Immature natural killer cell (primary cell): ENCODE measurements at regions not wholly inside any gene's neighbourhood (a gene's known extent, or its start where the extent isn't known, plus 50 kb on each side); places are given as distances from the start of the nearest gene placed in this dataset.
"Not testable (repeated sequence)": the region's sequence is repeated elsewhere in the genome, so short reads cannot be mapped to it uniquely, and the experiment has no call there.

Experiments
- DNase-seq, 3 donors: peaks; one replicate each; pipeline ENCODE4 v3.0.0; 2022; ENCODE audit warnings: mixed read lengths in 1 of 3
- H3K27ac Mint-ChIP-seq, 6 donors: one replicate each; pipeline ENCODE4 v1.8.0; 2020; ENCODE audit warnings: mixed read lengths in 6 of 6, mild to moderate bottlenecking in 5 of 6, inconsistent platforms in 4 of 6, moderate library complexity in 3 of 6
- H3K27me3 Mint-ChIP-seq, 3 donors: one replicate each; pipeline ENCODE4 v1.8.0; 2020 to 2021; ENCODE audit warnings: low read depth in 3 of 3, mild to moderate bottlenecking in 3 of 3, mixed read lengths in 3 of 3, moderate library complexity in 3 of 3, inconsistent platforms in 1 of 3
- H3K36me3 Mint-ChIP-seq, 3 donors: one replicate each; pipeline ENCODE4 v1.8.0; 2020; ENCODE audit warnings: mixed read lengths in 3 of 3, inconsistent platforms in 2 of 3, mild to moderate bottlenecking in 2 of 3
- H3K4me1 Mint-ChIP-seq, 2 donors: one replicate each; pipeline ENCODE4 v1.8.0; 2020; ENCODE audit warnings: inconsistent platforms in 2 of 2, mild to moderate bottlenecking in 2 of 2, mixed read lengths in 2 of 2, moderate library complexity in 1 of 2
- H3K4me3 Mint-ChIP-seq, 5 donors: one replicate each; pipeline ENCODE4 v1.8.0; 2020; ENCODE audit warnings: mild to moderate bottlenecking in 5 of 5, mixed read lengths in 5 of 5, inconsistent platforms in 3 of 5, moderate library complexity in 3 of 5
- H3K9me3 Mint-ChIP-seq, 6 donors: one replicate each; pipeline ENCODE4 v1.8.0; 2020; ENCODE audit warnings: mild to moderate bottlenecking in 6 of 6, mixed read lengths in 6 of 6, inconsistent platforms in 4 of 6, moderate library complexity in 3 of 6

GRCh38 chr10:29828440-29828894, 193.7 kb upstream of the SVIL start:
- Mint-ChIP-seq H3K4me1 (no peaks in the 10 kb centered on the region), H3K9me3 (peaks cover 0 to 4% (median 0%) of the 10 kb centered on the region in 6 donors), H3K27me3 (peaks cover 0 to 3% (median 0%) of the 10 kb centered on the region in 3 donors), H3K4me3 (no peak overlapping the region), H3K36me3 (no peaks in the 10 kb centered on the region), H3K27ac (no peak overlapping the region)
- no peak for DNase-seq

GRCh38 chr10:29827512-29827911, 192.7 kb upstream of the SVIL start:
- Mint-ChIP-seq H3K36me3 (no peaks in the 10 kb centered on the region), H3K9me3 (peaks cover 0 to 4% (median 0%) of the 10 kb centered on the region in 6 donors), H3K27ac (no peak overlapping the region), H3K4me1 (no peaks in the 10 kb centered on the region), H3K4me3 (no peak overlapping the region), H3K27me3 (peaks cover 0 to 6% (median 0%) of the 10 kb centered on the region in 3 donors)
- DNase-seq: no peak

GRCh38 chr10:29826801-29827450, 192.2 kb upstream of the SVIL start:
- DNase-seq: no peak
- Mint-ChIP-seq H3K4me3 (no peak overlapping the region), H3K27ac (no peak overlapping the region), H3K27me3 (peaks cover 0 to 11% (median 0%) of the 10 kb centered on the region in 3 donors), H3K36me3 (no peaks in the 10 kb centered on the region), H3K4me1 (no peaks in the 10 kb centered on the region), H3K9me3 (peaks cover 0 to 4% (median 0%) of the 10 kb centered on the region in 6 donors)

- Mint-ChIP-seq H3K4me3 (no peak overlapping the region), H3K4me1 (no peaks in the 10 kb centered on the region), H3K27ac (no peak overlapping the region), H3K36me3 (no peaks in the 10 kb centered on the region), H3K9me3 (peaks cover 0 to 4% (median 0%) of the 10 kb centered on the region in 6 donors), H3K27me3 (peaks cover 0 to 16% (median 0%) of the 10 kb centered on the region in 3 donors)
- DNase-seq: no peak
Measured at GRCh38 chr10:29826221-29826620, 191.4 kb upstream of the SVIL start.

DNA sequence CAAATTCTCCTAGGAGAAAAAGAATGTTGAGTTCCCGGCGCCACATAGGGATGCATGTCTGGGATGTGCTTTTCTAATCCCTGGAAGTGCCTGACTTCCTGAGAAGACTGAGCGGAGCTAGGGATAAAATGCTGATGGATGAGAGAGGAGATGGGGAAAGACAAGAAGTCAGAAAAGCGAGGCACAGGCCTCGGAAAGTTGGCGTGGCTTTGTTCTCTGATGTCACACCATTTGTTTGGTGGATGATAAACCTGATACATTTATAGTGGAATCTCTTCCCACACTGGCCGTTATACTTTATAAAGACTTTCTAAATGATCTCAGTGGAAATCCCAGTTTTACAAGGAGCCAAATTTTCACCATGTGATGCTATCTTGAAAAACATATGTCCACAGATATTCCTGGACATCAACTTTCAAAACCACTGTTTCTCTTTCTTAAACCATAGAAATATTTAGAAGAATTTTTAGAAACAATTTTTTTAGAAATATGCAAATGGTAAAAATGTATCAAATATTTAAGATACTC, 188.8 kb upstream of the SVIL start:
- peaks cover 0 to 18% (median 0%) of the 10 kb centered on the region in 3 donors for H3K27me3 Mint-ChIP-seq
- no peak overlapping the region for H3K27ac Mint-ChIP-seq
- no peaks in the 10 kb centered on the region for H3K9me3 Mint-ChIP-seq
- no peaks in the 10 kb centered on the region for H3K36me3 Mint-ChIP-seq
- no peaks in the 10 kb centered on the region for H3K4me1 Mint-ChIP-seq
- no peak for DNase-seq
- H3K4me3 Mint-ChIP-seq: no peak overlapping the region

DNA sequence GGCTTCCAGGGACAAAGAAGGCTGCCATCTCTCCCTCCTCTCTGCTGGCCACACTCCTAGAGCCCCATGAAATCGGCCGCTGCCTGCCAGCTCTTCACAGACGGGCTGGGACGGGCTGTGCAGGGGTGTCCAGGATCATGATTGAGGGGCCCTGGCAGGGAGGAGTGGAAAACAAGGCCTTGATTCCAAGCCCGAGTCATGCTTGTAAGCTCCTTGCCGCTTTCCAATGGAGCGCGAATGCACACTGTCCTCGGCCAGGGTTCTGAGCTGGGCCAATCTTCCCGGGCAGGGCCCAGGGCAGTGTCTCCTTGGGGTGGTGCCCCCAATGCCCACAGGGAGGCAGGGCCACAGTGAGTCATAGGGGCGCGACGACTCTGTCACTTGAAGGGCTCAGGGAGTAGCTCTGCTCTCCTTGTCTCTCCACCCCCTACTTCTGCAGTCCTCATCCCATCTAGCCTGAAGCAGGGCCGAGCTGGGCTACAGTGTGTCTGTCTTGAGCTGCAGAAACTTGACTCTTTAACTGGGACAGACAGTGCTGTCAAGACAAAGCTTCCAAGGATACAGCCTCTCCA, 186.2 kb upstream of the SVIL start:
- no peak overlapping the region for H3K4me3 Mint-ChIP-seq
- H3K27me3 Mint-ChIP-seq: peaks cover 0 to 15% (median 0%) of the 10 kb centered on the region in 3 donors
- no peaks in the 10 kb centered on the region for H3K9me3 Mint-ChIP-seq
- H3K36me3 Mint-ChIP-seq: no peaks in the 10 kb centered on the region
- H3K27ac Mint-ChIP-seq: no peak overlapping the region
- DNase-seq: no peak
- H3K4me1 Mint-ChIP-seq: no peaks in the 10 kb centered on the region

DNA sequence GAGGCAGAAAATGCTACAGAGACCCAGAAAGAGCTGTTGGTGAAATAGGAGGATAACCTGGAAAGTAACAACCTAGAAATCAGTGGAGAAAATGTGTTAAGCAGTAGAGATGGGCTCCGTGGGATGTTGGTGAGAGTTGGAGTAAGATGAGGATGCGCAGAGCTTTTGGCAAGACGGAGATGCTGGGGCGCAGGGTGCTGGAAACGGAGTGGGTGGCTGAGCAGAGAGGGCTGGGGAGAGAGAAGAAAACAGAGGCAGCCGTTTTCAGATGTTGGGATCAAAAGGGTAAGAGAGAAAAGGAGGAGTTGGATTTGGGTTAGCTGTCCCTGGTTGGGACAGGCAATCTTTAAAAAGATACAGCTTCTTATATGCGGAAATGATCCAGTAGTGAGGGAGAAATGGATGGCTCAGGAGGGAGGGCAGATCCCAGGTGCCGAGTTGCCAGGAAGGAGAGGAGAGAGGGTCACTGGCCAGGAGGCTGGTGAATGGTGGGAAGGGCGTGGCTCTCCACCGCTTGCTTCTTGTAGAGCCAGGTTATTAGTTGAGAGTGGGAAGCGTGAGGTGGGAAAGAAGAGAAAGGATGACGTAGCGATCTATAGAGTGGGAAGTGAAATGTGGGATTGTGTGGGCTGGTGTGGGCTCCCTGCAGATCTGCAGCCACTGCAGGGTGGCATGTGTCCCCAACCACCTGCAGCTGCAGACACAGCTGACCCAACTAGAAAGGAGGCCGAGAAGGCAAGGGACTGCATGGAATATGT, 182.2 kb upstream of the SVIL start:
- H3K4me1 Mint-ChIP-seq: peaks cover 5 to 6% of the 10 kb centered on the region in 2 donors
- no peaks in the 10 kb centered on the region for H3K36me3 Mint-ChIP-seq
- H3K9me3 Mint-ChIP-seq: no peaks in the 10 kb centered on the region
- no peak overlapping the region for H3K4me3 Mint-ChIP-seq
- no peak for DNase-seq
- peaks cover 0 to 8% (median 2%) of the 10 kb centered on the region in 3 donors for H3K27me3 Mint-ChIP-seq
- H3K27ac Mint-ChIP-seq: no peak overlapping the region

GRCh38 chr10:29815572-29815971, 180.8 kb upstream of the SVIL start:
- Mint-ChIP-seq H3K4me3 (no peak overlapping the region), H3K27me3 (peaks cover 0 to 3% (median 2%) of the 10 kb centered on the region in 3 donors), H3K36me3 (no peaks in the 10 kb centered on the region), H3K9me3 (no peaks in the 10 kb centered on the region), H3K4me1 (peaks cover 7 to 18% of the 10 kb centered on the region in 2 donors), H3K27ac (no peak overlapping the region)
- no peak for DNase-seq

GRCh38 chr10:29811751-29812427, 177.1 kb upstream of the SVIL start:
- peak in 2 of 3 donors; percentile 9 to 16 for DNase-seq
- no peak overlapping the region for H3K27ac Mint-ChIP-seq
- no peaks in the 10 kb centered on the region for H3K9me3 Mint-ChIP-seq
- H3K36me3 Mint-ChIP-seq: no peaks in the 10 kb centered on the region
- peaks cover 7 to 18% of the 10 kb centered on the region in 2 donors for H3K4me1 Mint-ChIP-seq
- H3K27me3 Mint-ChIP-seq: peaks cover 2 to 6% (median 4%) of the 10 kb centered on the region in 3 donors
- no peak overlapping the region for H3K4me3 Mint-ChIP-seq

- Mint-ChIP-seq H3K4me1 (peaks cover 7 to 18% of the 10 kb centered on the region in 2 donors), H3K27me3 (peaks cover 2 to 6% (median 4%) of the 10 kb centered on the region in 3 donors)
Measured at GRCh38 chr10:29810816-29811215, 176.0 kb upstream of the SVIL start.

GRCh38 chr10:29810231-29810630, 175.5 kb upstream of the SVIL start:
- not testable (repeated sequence) for H3K4me3 Mint-ChIP-seq, H3K27me3 Mint-ChIP-seq, H3K36me3 Mint-ChIP-seq, DNase-seq, H3K9me3 Mint-ChIP-seq
- Mint-ChIP-seq H3K27ac (peak overlapping the region in 1 of 6 donors; percentile 1), H3K4me1 (peaks cover 7 to 18% of the 10 kb centered on the region in 2 donors)

More at GRCh38 chr10:29810816-29811215, 176.0 kb upstream of the SVIL start:
- no peaks in the 10 kb centered on the region for H3K9me3 Mint-ChIP-seq
- no peaks in the 10 kb centered on the region for H3K36me3 Mint-ChIP-seq
- H3K27ac Mint-ChIP-seq: no peak overlapping the region
- no peak overlapping the region for H3K4me3 Mint-ChIP-seq
- no peak for DNase-seq

DNA sequence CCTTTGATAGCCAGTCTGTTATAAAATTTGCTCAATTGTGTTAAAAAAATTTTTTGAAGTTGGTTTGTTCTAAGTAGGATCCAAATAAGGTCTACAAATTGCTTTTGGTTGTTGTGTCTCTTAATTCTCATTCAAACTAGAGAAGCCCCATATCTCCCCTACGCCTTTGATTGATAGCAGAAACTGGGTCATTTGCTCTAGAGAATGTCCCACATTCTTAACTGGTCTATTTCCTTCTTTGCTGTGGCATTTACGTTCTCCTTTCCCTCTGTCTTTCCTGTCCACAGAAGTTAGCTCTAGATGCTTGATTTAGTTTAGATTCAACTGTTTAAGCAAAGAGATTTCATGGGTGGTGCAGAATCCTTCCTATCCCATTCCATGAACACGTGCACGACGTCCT, 174.6 kb upstream of the SVIL start:
- no peak for DNase-seq
- H3K4me3 Mint-ChIP-seq: no peak overlapping the region
- H3K27me3 Mint-ChIP-seq: peaks cover 2 to 6% (median 4%) of the 10 kb centered on the region in 3 donors
- H3K36me3 Mint-ChIP-seq: no peaks in the 10 kb centered on the region
- H3K9me3 Mint-ChIP-seq: no peaks in the 10 kb centered on the region
- H3K27ac Mint-ChIP-seq: no peak overlapping the region
- H3K4me1 Mint-ChIP-seq: peaks cover 7 to 18% of the 10 kb centered on the region in 2 donors

GRCh38 chr10:29807163-29807806, 172.5 kb upstream of the SVIL start:
- no peaks in the 10 kb centered on the region for H3K9me3 Mint-ChIP-seq
- no peak overlapping the region for H3K27ac Mint-ChIP-seq
- no peak overlapping the region for H3K4me3 Mint-ChIP-seq
- no peaks in the 10 kb centered on the region for H3K36me3 Mint-ChIP-seq
- H3K27me3 Mint-ChIP-seq: peaks cover 0 to 7% (median 4%) of the 10 kb centered on the region in 3 donors
- peaks cover 5 to 15% of the 10 kb centered on the region in 2 donors for H3K4me1 Mint-ChIP-seq
- no peak for DNase-seq
